SJSA1 (cell line): ENCODE measurements at regions not wholly inside any gene's neighbourhood (a gene's known extent, or its start where the extent isn't known, plus 50 kb on each side); places are given as distances from the start of the nearest gene placed in this dataset.

Experiments used
- DNase-seq, 2 experiments: peaks; one replicate each; pipeline ENCODE4 v3.0.0-alpha.2; 2015 to 2020; ENCODE audit warnings: low spot score in 2 of 2, low read depth in 1 of 2
- H3K27ac ChIP-seq: fragments of 250-450 bp; sonication (Bioruptor Pico); 2 replicates; pipeline ENCODE4 v1.5.1; 2020; ENCODE audit warnings: mild to moderate bottlenecking, moderate library complexity
- H3K27me3 ChIP-seq: fragments of 250-450 bp; sonication (Bioruptor Pico); replicated peaks from 2 replicates; pipeline ENCODE4 v1.5.1; 2020; ENCODE audit warnings: mild to moderate bottlenecking, moderate library complexity
- H3K36me3 ChIP-seq: fragments of 250-450 bp; sonication (Bioruptor Pico); 2 replicates; pipeline ENCODE4 v1.5.1; 2020; ENCODE audit warnings: mild to moderate bottlenecking
- H3K4me1 ChIP-seq: fragments of 250-450 bp; sonication (Bioruptor Pico); replicated peaks from 2 replicates; pipeline ENCODE4 v1.6.1; 2021; ENCODE audit warnings: mild to moderate bottlenecking
- H3K4me3 ChIP-seq: fragments of 250-450 bp; sonication (Bioruptor Pico); 2 replicates; pipeline ENCODE4 v1.5.1; 2020; ENCODE audit warnings: mild to moderate bottlenecking
- H3K9me3 ChIP-seq: fragments of 250-450 bp; sonication (Bioruptor Pico); replicated peaks from 2 replicates; pipeline ENCODE4 v1.5.1; 2020; ENCODE audit warnings: mild to moderate bottlenecking

DNA sequence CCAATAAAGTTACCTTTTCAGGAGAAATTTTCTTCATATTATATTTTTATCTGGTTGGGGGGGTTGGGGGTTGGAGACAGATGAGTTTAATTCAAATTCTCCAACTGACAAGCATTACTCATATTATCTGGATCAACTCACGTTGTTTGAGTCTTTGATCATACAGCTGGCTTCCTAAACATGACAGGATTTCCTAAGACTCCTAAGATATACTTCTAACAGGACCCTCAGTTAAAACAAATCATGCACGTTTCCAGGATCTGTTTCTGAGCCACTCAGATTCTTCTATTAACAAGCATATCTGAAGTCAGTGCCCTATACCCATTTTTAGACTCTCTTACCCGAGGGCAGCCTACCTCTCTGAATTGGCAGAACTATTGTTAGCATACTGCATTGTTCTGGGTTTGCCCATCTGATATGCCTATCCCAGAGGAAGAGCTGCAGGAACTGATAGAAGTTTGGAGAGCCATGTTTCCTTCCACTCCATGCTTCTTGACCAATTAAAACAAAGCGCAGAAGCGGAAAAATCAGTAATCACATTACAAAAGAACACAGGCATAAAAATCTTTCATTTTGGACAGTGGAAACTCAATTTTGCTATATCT, 653.9 kb downstream of the LTN1 start:
- H3K27me3 ChIP-seq, result no peaks in the 10 kb centered on the region
- H3K36me3 ChIP-seq, result no peaks in the 10 kb centered on the region
- DNase-seq, result no peak
- no peak overlapping the region for H3K4me3 ChIP-seq
- no peaks in the 10 kb centered on the region for H3K4me1 ChIP-seq
- H3K9me3 ChIP-seq, result no peaks in the 10 kb centered on the region
- no peak overlapping the region for H3K27ac ChIP-seq

DNA sequence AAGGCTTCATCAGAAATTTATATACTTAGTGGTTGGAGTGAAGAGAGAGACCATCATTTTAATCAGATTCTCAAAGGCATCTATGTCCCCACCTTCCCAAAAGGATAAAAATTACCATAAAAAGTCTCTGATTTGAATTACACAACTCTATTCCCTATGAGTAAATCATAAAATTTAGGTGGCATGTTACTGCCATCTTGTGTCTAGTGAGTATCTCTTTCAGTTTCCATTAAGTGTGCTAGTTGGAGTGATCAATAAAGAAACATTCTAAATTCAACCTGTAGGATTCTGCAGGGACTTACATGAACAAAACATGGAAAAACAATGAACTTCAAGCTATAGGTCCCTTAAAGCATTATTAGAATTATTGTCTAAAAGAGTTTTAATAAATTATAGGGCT, 655.4 kb downstream of the LTN1 start:
- Histone ChIP-seq H3K9me3 (no peaks in the 10 kb centered on the region), H3K27ac (no peak overlapping the region), H3K27me3 (no peaks in the 10 kb centered on the region), H3K4me3 (no peak overlapping the region), H3K4me1 (no peaks in the 10 kb centered on the region), H3K36me3 (no peaks in the 10 kb centered on the region)
- no peak for DNase-seq

DNA sequence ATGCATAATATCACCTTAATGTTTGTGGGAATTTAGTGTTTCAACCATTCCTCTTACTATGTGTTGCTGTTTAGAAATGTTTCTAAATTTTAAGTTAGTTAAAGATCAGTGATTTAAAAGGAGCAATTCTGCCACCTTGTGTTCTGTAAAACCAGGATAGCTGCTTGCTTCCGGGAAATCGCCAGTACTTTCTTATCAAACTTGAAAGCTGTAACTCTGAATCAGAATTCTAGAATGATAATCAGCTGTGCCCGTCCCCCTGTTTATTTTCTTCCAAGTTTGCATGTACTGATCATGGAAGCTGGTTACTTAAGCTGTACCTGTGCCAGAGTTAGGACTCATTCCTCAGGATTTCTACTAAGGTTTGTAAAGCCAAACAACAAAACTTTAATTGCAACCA, 656.4 kb downstream of the LTN1 start:
- no peaks in the 10 kb centered on the region for H3K9me3 ChIP-seq
- no peak for DNase-seq
- no peaks in the 10 kb centered on the region for H3K27me3 ChIP-seq
- H3K4me1 ChIP-seq, result no peaks in the 10 kb centered on the region
- no peak overlapping the region for H3K4me3 ChIP-seq
- H3K36me3 ChIP-seq, result no peaks in the 10 kb centered on the region
- H3K27ac ChIP-seq, result no peak overlapping the region

DNA sequence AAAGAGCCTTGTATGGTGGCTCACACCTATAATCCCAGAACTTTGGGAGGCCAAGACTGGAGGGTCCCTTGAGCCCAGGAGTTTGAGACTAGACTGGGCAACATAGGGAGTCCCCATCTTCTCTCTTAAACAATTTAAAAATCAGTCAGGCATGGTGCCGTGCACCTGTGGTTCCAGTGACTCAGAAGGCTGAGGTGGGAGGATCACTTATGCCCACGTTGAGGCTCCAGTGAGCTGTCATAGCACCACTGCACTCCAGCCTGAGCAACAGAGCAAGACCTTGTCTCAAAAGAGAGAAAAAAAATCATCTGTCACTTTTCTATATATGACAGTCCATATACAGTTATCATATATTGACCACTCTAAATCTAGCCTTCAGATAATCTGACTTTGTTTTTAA, 658.3 kb downstream of the LTN1 start:
- no peak overlapping the region for H3K4me3 ChIP-seq
- H3K27ac ChIP-seq, result no peak overlapping the region
- H3K9me3 ChIP-seq, result 0 out of 2 replicates have a peak, but pooled peaks cover 2% of the 10 kb centered on the region
- H3K36me3 ChIP-seq, result no peaks in the 10 kb centered on the region
- H3K27me3 ChIP-seq, result no peaks in the 10 kb centered on the region
- DNase-seq, result no peak
- no peaks in the 10 kb centered on the region for H3K4me1 ChIP-seq

DNA sequence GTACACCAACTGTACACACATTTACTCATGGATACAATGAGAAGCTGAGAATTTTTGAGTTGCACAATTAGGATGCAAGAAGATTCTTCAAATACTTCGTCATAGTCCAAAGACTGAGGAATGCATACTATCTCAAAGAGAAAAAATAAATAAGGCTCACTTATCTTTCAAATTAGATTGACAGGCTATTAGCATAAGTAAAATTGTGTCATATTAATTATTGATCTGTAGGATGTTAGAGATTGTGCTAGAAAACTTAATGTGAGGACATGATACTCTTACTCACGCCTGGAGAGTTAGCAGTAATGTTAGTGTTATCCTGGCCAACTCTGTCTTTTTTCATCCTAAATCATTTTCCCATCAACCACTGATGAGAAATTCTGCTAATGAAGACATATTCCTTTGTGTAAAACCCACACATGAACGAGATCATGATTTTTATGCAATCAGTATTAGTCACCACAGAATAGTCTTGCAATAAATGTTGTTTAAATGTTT, 659.0 kb downstream of the LTN1 start:
- DNase-seq, result no peak
- Histone ChIP-seq H3K4me1 (no peaks in the 10 kb centered on the region), H3K4me3 (no peak overlapping the region), H3K36me3 (no peaks in the 10 kb centered on the region), H3K27ac (no peak overlapping the region), H3K9me3 (0 out of 2 replicates have a peak, but pooled peaks cover 2% of the 10 kb centered on the region), H3K27me3 (no peaks in the 10 kb centered on the region)

DNA sequence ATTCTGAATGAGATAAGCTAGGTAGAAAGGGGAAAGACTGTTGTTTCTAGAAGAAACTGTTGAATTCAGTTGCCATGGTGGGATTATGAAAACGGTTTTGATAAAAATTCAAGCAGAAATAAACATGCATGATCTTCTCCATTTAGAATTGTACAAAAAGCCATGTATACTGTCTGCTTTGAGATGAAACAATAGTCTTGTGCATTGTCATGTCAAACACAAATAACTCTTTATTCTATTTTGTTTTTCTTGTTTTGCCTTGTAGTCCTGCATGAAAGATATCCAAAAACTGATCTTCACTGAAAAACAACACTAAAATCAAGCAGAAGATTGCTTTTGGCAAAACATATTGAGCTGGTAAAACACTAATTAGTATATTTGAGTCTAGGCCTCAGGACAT, 659.9 kb downstream of the LTN1 start:
- Histone ChIP-seq H3K4me1 (no peaks in the 10 kb centered on the region), H3K36me3 (no peaks in the 10 kb centered on the region), H3K4me3 (no peak overlapping the region), H3K27me3 (no peaks in the 10 kb centered on the region), H3K27ac (no peak overlapping the region), H3K9me3 (0 out of 2 replicates have a peak, but pooled peaks cover 2% of the 10 kb centered on the region)
- DNase-seq, result no peak

DNA sequence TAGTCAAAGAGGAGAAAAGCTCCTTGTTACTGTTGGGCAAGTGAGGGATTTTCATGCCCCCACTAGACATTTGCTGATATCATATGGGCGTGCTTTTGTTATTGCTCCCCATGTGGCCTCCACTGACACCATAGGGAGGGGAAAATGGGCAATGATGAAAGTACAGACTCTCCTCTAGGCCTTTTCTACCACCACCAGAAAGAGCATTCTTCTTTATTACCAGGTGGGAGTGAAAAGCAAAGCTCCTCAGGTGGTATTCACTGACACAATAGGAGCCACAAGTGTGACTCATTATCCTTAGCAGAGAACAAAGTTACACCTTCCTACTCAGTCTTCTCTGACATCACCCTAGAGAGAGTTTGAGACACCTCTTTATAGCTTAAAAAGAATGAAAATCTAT, 667.1 kb downstream of the LTN1 start:
- no peak overlapping the region for H3K4me3 ChIP-seq
- DNase-seq, result no peak
- H3K27me3 ChIP-seq, result no peaks in the 10 kb centered on the region
- H3K36me3 ChIP-seq, result no peaks in the 10 kb centered on the region
- no peaks in the 10 kb centered on the region for H3K4me1 ChIP-seq
- H3K9me3 ChIP-seq, result 0 out of 2 replicates have a peak, but pooled peaks cover 2% of the 10 kb centered on the region
- H3K27ac ChIP-seq, result no peak overlapping the region

DNA sequence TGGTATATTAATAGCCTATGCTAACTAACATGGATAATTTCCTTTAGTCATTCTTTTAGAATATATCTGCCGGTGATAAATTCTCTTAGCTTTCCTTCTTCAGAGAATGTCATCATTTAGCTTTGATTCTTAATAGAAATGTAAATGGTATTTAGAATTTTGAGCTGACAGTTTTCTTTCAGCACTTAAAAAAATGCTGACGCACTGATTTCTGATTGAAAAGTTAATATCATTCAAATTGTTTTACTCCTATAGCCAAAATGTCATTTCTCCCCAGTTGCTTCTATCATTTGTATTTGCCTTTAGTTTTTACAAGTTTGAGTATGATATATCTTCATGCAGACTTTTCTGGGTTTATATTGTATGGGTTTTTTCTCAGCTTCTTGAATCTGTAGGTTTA, 668.0 kb downstream of the LTN1 start:
- no peaks in the 10 kb centered on the region for H3K27me3 ChIP-seq
- H3K27ac ChIP-seq, result no peak overlapping the region
- H3K4me3 ChIP-seq, result no peak overlapping the region
- no peaks in the 10 kb centered on the region for H3K4me1 ChIP-seq
- H3K36me3 ChIP-seq, result no peaks in the 10 kb centered on the region
- no peak for DNase-seq
- 0 out of 2 replicates have a peak, but pooled peaks cover 1% of the 10 kb centered on the region for H3K9me3 ChIP-seq

DNA sequence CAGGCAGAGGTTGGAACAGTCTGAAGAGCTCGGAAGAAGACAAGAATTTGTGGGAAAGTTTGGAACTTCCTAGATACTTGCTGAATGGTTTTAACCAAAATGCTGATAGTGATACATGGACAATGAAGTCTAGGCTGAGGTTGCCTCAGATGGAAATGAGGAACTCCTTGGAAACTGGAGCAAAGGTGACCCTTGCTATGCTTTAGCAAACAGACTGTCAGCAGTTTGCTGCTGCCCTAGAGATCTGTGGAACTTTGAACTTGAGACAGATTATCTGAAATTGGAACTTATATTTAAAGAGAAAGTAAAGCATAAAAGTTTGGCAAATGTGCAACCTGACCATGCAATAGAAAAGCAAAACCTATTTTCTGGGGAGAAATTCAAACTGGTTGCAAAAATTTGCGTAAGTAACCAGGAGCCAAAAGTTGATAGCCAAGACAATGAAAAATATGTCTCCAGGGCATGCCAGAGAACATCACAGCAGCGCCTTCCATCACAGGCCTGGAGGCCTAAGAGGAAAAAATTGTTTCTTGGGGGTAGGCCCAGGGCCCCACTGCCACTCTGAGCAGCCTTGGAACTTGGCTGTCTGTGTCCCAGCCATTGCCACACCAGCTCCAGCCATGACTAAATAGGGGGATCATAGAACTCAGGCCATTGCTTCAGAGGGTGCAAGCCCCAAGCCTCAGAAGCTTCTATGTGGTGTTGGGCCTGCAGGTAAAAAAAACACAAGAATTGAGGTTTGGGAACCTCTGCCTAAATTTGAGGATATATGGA, 675.3 kb downstream of the LTN1 start:
- H3K4me1 ChIP-seq, result no peaks in the 10 kb centered on the region

DNA sequence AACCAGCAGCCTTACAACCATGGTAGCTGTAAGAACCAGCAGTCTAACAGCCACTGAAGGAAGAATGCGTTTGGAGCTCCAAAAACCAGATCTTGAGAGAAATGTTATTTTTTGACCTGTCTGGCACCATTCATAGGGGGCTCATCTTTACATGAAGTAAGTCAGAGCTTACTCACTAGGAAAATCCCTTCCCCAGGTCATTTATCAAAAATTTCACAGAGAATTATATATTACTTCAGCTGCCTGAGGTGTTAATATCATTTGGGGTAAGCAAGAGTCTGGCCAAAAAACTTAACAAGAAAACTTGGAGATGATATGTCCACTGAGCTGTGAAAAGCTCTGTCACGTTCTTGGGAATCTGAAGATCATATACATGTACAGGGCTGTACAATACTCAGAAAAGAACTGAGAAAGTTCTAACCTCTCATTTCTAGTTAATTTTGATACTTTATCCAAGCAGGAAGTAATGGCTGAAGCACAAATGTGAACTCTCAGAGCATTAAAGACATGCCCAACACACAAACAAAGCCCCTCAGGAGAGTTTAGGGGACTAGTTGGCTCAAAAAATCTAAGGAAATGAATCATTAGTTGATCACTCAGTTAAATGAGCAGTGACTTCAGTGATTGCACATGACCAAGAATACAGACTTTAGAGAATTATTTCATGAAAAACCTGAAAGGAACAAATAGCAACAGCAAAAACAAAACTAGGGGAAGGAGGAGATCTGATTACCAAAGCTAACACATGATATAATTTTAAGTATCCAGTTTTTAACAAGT, 681.1 kb downstream of the LTN1 start:
- H3K4me3 ChIP-seq, result no peak overlapping the region
- no peak for DNase-seq
- H3K4me1 ChIP-seq, result no peaks in the 10 kb centered on the region
- no peak overlapping the region for H3K27ac ChIP-seq
- H3K27me3 ChIP-seq, result no peaks in the 10 kb centered on the region
- no peaks in the 10 kb centered on the region for H3K9me3 ChIP-seq
- H3K36me3 ChIP-seq, result no peaks in the 10 kb centered on the region

More for the DNA sequence above, 675.3 kb downstream of the LTN1 start:
- H3K27me3 ChIP-seq, result no peaks in the 10 kb centered on the region
- H3K36me3 ChIP-seq, result no peaks in the 10 kb centered on the region
- no peak overlapping the region for H3K27ac ChIP-seq
- DNase-seq, result no peak
- no peaks in the 10 kb centered on the region for H3K9me3 ChIP-seq
- H3K4me3 ChIP-seq, result no peak overlapping the region

DNA sequence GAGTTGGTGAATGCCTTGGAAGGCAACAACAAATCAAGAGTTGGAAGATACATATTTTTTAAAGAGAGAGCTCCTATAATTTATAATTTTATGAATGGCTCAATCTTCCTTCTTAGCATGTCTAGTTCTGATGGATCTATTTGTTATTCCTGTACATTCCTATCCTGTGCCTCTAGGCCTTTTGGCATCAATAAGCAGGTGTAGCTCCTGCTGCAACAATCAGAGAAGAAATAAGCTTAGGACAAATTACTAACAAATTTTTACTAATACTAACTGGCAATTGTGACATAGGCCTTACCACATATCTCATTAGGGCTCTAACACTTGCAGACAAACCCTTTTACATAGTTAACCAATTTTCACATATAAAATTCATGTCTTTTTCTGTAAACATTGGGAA, 682.0 kb downstream of the LTN1 start:
- Histone ChIP-seq H3K4me1 (no peaks in the 10 kb centered on the region), H3K36me3 (no peaks in the 10 kb centered on the region), H3K9me3 (no peaks in the 10 kb centered on the region), H3K27ac (no peak overlapping the region), H3K27me3 (no peaks in the 10 kb centered on the region), H3K4me3 (no peak overlapping the region)
- no peak for DNase-seq

DNA sequence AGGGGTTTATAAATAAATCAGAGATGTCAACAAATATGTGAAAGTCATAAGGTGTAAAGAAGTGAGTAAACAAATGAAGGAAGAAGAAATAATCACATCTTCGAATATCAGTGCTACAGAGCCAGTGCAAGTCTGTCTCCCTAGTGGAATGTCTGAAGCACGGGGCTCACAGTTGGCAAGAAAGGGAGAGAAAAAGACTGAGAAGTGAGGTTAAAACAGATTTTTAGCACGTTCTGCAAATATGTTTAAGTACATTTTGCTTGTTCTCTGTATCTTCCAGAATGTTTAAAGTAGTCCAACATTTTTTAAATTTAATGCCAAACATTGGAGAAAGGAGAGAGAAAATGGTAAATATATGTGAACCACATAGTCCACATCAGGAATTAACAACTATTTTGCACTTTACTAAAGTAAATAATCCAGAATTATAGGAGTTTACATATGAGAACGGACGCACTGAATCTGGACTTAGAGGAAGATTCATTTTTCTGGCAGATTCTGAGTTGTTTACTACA, 682.4 kb downstream of the LTN1 start:
- Histone ChIP-seq H3K36me3 (no peaks in the 10 kb centered on the region), H3K27ac (no peak overlapping the region), H3K4me1 (no peaks in the 10 kb centered on the region), H3K9me3 (no peaks in the 10 kb centered on the region), H3K27me3 (no peaks in the 10 kb centered on the region), H3K4me3 (no peak overlapping the region)
- no peak for DNase-seq

DNA sequence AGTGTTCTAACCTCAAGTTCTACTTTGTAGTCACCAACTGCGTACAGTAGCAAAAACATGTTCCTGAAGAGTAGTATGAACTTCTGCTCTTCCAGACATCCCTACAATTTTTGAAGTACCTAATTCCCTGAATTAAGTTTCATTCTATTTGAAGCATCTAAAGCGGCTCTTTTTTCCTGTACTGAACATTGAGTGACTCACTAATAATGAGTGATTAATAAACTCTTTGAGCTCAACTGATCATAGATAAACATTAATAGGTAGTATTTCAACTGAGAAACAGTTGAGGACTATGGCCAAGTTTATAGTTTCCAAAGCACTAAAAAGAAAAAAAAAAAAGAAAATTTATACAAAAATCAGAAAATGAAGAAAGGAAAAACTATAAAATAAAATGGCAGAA, 683.1 kb downstream of the LTN1 start:
- Histone ChIP-seq H3K36me3 (no peaks in the 10 kb centered on the region), H3K4me1 (no peaks in the 10 kb centered on the region), H3K9me3 (no peaks in the 10 kb centered on the region), H3K4me3 (no peak overlapping the region), H3K27ac (no peak overlapping the region), H3K27me3 (no peaks in the 10 kb centered on the region)
- DNase-seq, result no peak

DNA sequence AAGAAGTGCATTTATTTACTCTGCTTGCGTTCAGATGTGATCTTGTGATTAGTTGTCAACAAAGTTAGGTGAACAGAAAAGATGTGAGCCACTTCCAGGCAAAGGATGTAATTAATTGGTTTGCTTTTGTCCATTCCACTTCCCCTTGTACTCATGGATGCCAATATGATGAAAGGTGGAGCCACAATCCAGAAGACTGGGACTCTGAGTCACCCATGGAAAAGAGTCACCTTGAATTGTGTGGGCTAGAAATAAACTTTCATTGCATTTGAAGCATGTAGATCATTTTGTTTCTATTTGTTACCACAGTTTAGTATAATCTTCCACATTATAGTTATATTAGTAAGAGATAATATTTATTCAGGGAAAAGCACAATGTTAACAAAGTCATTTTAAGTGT, 684.2 kb downstream of the LTN1 start:
- no peak for DNase-seq
- no peaks in the 10 kb centered on the region for H3K9me3 ChIP-seq
- no peak overlapping the region for H3K4me3 ChIP-seq
- no peaks in the 10 kb centered on the region for H3K27me3 ChIP-seq
- H3K27ac ChIP-seq, result no peak overlapping the region
- H3K4me1 ChIP-seq, result no peaks in the 10 kb centered on the region
- no peaks in the 10 kb centered on the region for H3K36me3 ChIP-seq
